HG03378 (cell line): ENCODE measurements at regions not wholly inside any gene's neighbourhood (a gene's known extent, or its start where the extent isn't known, plus 50 kb on each side); places are given as distances from the start of the nearest gene placed in this dataset.

Experiments used
- ATAC-seq: cut with Tn5 transposase; IDR thresholded peaks from one replicate; pipeline ENCODE4 v1.9.1; 2021; ENCODE audit warnings: mild to moderate bottlenecking, moderate library complexity; ENCODE audit not compliant: unreplicated experiment

- ATAC-seq, result no peak
Measured at GRCh38 chr3:117674321-117674720, 964.7 kb downstream of the TUSC7 start.

- no peak for ATAC-seq
Measured at GRCh38 chr3:117681619-117682018, 972.0 kb downstream of the TUSC7 start.

GRCh38 chr3:117687096-117687495, 977.5 kb downstream of the TUSC7 start:
- no peak for ATAC-seq

- ATAC-seq, result no peak
Measured at GRCh38 chr3:117688583-117688982, 979.0 kb downstream of the TUSC7 start.

GRCh38 chr3:117691526-117691925, 981.9 kb downstream of the TUSC7 start:
- ATAC-seq, result no peak

GRCh38 chr3:117692416-117692995, 982.9 kb downstream of the TUSC7 start:
- no peak for ATAC-seq

GRCh38 chr3:117695321-117695720, 985.7 kb downstream of the TUSC7 start:
- no peak for ATAC-seq

- no peak for ATAC-seq
Measured at GRCh38 chr3:117695871-117696645, 986.5 kb downstream of the TUSC7 start.

GRCh38 chr3:117696851-117697407, 987.4 kb downstream of the TUSC7 start:
- no peak for ATAC-seq

- ATAC-seq, result no peak
Measured at GRCh38 chr3:117699058-117699457, 989.5 kb downstream of the TUSC7 start.

- ATAC-seq, result no peak
Measured at GRCh38 chr3:117700573-117701360, 991.2 kb downstream of the TUSC7 start.

GRCh38 chr3:117705011-117705410, 995.4 kb downstream of the TUSC7 start:
- ATAC-seq, result no peak

GRCh38 chr3:117706037-117706436, 996.5 kb downstream of the TUSC7 start:
- no peak for ATAC-seq

- ATAC-seq, result no peak
Measured at GRCh38 chr3:117706756-117707155, 997.2 kb downstream of the TUSC7 start.

GRCh38 chr3:117708601-117709000, 999.0 kb downstream of the TUSC7 start:
- ATAC-seq, result no peak

GRCh38 chr3:117709108-117709507, 999.5 kb downstream of the TUSC7 start:
- no peak for ATAC-seq

GRCh38 chr3:117710501-117710900, 1000.9 kb downstream of the TUSC7 start:
- no peak for ATAC-seq

- ATAC-seq, result peak; percentile 73
Measured at GRCh38 chr3:117719316-117719926, 1009.8 kb downstream of the TUSC7 start.

- ATAC-seq, result no peak
Measured at GRCh38 chr3:117721866-117722265, 1012.3 kb downstream of the TUSC7 start.

GRCh38 chr3:117722856-117723255, 1013.3 kb downstream of the TUSC7 start:
- ATAC-seq, result no peak

- ATAC-seq, result no peak
Measured at GRCh38 chr3:117723825-117724224, 1014.2 kb downstream of the TUSC7 start.
